ENCODE measurements at regions not wholly inside any gene's neighbourhood (a gene's known extent, or its start where the extent isn't known, plus 50 kb on each side); places are given as distances from the start of the nearest gene placed in this dataset.

- TF ChIP-seq CTCF (conservative IDR thresholded peaks at IDR 0.05): no peak
- no peak for TF ChIP-seq ZFX (IDR thresholded peaks at IDR 0.05)
These were observed 312.5 kb downstream of the C3orf38 start for GRCh38 chr3:88462230-88462629.

Measured in C4-2B (cell line).